GM21717 (cell line): ENCODE measurements at regions not wholly inside any gene's neighbourhood (a gene's known extent, or its start where the extent isn't known, plus 50 kb on each side); places are given as distances from the start of the nearest gene placed in this dataset.
"Not testable (repeated sequence)": the region's sequence is repeated elsewhere in the genome, so short reads cannot be mapped to it uniquely, and the experiment has no call there.

Source experiments
- ATAC-seq: cut with Tn5 transposase; IDR thresholded peaks from one replicate; pipeline ENCODE4 v1.9.1; 2021; ENCODE audit warnings: mild to moderate bottlenecking, moderate library complexity; ENCODE audit not compliant: unreplicated experiment

DNA sequence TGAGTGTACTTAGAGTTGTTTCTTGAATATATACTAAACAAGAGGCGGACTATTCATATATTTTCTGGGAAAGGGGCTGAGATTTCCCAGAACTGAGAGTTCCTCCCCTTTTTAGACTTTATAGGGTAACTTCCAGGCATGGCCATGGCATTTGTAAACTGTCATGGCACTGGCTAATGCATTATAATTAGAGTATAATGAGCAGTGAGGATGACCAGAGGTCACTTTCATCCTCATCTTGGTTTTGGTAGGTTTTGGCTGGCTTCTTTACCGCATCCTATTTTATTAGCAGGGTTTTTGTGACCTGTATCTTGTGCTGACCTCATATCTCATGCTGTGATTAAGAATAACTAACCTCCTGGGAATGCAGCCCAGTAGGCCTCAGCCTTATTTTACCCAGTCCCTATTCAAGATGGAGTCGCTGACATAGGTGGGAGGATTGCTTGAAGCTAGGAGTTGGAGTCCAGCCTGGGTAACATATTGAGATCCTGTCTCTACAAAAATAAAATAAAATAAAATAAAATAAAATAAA, 91.4 kb downstream of the MOBP start:
- ATAC-seq: no peak

DNA sequence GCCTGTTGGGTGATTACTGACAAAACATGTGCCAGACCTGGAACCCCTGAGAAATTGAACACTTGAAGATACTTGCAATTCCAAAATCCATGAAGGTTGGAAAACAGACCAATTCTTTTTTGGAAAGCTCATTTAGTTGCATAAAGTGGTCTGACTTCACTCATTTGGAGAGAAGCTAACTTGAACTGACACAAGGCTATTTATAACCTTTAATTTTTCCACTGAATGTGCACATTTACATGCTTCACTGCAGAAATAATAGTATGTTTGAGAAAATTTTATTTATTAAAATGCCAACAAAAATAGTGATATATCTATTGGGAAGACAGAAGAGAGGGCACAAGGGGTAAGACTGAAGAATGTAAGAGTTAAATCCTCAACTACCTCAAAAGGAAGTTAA, 92.1 kb downstream of the MOBP start:
- no peak for ATAC-seq

DNA sequence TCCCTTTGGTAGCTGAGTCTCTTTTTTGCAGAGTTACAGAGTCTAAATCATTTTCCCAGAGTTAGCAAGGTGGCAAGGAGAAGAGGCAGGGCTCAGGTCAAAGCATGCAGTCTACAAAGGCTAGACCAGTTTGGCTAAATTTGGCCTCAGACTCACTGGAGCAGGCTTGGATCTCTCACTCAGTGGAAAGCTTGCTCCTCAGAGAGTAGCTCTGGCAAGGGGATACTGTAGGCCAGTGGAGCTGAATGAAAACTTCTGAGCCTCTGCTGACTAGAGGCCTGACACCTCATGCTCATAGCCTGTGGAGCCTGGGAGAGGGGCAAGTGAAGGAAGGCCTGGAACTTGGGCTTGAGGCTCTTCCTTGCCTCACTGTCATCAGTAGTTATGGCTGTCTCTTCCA, 101.0 kb downstream of the MOBP start:
- no peak for ATAC-seq

DNA sequence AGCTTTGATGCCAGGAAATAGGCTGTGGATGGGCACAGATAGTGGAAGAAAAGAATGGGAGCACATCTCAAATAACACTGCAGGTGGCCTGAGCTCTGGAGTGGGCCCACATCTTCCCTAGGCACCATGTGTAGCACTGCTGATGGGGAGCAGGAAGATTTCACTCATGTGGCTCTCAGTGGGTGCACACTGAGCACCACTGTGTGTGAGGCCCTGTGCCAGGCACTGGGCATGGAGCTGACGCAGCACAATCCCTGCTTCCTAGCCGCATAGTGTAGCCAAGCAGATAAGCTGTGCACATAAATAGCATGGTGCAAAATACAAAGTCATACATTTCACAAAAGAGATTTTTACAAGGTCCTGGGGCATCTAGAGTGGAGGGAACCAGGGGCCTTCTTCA, 101.6 kb downstream of the MOBP start:
- ATAC-seq: no peak

DNA sequence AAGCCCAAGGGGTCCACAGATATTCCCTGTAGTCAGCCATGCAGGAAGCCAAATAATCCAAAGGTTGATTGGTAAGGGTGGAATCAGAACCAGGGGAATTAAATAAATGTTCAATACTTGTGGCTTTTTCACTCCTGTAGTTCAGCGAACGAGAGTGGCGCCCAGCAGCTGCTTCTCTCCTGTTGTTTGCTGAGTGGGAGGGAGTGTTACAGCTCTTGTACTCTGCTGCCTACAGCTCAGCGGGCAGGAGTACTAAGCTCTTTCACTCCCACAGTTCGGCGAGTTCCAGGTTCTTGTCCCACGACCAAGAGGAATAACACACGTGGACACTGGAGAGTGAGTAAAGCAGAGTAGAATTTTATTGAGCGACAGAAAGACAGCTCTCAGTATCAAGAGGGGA, 105.9 kb downstream of the MOBP start:
- no peak for ATAC-seq

DNA sequence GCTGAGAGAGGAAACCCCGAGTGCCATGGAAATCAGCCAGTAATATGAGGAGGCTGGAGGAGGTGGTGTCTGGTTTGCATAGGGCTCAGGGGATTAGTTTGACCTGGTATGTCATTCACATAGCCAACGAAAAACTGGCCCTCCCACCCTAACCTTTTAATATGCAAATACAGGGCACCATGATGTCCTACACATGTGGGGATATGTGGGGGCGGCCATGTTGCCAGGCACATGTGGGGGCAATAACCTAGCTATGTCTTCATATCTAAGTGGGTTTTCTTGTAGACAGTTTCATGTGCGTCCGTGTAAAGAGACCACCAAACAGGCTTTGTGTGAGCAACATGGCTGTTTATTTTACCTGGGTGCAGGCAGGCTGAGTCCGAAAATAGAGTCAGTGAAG, 110.1 kb downstream of the MOBP start:
- ATAC-seq: no peak

DNA sequence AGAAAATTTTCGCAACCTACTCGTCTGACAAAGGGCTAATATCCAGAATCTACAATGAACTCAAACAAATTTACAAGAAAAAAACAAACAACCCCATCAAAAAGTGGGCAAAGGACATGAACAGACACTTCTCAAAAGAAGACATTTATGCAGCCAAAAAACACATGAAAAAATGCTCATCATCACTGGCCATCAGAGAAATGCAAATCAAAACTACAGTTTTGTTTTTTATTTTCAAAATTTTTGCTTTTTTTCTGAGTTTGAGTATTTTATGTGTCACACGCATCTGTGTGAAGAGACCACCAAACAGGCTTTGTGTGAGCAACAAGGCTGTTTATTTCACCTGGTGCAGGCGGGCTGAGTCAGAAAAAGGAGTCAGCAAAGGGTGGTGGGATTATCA, 118.7 kb downstream of the MOBP start:
- not testable (repeated sequence) for ATAC-seq

DNA sequence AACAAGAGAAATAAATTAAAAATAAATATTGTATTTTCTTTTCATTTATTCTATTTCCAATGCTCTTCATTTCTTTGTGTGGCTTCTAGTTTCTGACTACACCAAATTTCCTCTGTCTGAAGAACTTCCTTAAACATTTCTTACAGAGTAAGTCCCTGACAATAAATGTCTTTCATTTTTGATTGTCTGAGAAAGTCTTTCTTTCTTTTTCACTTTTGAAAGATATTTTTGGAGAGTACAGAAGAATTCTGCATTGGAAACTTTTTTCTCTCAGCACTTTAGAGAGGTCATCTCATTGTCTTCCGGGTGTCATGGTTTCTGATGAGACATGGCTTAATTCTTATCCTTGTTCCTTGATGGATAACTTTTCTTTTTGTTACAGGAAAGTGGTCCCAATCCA, 119.6 kb downstream of the MOBP start:
- ATAC-seq: no peak

DNA sequence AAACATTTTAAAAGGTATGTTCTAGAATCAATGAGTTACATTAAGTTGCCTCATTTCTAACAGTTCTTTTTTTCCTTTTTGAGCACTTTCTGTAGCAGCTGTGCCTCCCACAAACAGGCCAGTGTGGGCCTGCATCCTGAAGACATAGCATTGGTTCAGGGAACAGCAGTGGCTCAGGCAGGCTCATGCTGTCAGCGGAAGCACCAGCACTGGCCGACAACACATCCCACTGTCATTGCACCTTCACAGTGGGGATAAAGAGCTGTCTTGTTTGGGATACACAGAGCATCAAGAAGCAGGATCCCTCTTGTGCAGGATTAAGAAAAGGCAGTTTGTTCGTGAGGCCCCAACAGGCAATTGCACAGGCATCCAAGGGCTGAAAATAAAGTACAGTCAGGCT, 123.3 kb downstream of the MOBP start:
- ATAC-seq: no peak

DNA sequence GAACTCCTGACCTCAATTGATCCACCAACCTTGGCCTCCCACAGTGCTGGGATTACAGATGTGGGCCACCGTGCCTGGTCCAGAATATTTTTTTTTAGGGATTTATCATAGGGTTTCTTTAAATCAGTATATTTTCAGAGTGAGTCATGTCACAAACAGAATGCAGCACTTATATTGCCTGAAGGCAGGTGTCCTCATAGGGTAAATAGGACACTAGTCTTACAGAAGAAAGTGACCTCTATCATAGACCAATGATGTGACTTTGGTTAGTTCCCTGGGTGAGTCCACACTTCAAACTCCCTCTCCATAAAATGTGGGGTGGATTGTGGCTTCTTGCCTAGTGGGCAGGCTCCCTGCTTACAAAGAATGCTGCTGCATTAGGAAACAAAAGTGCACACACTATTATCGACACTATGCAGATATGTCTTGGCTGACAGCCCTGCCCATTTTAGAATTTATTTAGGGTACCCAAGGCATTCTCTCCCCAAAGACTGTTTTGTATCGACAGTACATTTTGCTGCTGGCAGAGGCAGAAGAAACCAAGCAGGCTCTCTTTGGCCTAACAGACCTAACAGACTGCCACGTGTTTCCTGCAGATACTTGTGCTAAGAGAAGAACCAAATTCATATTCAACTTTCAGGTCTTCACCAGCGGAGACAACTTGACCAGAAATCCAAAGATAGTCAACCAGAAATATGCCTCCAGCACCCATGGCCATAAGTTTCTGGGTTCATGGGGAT, 125.0 kb downstream of the MOBP start:
- ATAC-seq: no peak

DNA sequence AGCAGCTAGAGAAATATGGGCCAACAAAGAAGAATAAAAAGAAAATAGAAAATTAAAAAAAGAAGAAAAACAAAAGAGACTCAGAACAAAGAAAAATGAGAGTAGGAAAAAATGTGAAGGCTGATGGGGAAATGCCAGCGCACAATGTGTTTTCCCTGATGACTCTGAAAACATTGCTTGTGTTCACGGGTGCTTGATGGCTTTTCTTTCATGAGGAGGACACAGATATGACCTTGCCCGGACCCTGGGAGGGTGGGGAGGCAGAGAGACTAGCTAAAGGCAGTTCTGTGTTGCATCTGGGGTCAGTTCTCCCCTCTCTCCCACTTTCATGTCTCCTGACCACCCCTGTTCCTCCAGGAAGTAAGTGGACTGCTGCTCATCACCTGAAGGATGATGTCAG, 125.9 kb downstream of the MOBP start:
- no peak for ATAC-seq

DNA sequence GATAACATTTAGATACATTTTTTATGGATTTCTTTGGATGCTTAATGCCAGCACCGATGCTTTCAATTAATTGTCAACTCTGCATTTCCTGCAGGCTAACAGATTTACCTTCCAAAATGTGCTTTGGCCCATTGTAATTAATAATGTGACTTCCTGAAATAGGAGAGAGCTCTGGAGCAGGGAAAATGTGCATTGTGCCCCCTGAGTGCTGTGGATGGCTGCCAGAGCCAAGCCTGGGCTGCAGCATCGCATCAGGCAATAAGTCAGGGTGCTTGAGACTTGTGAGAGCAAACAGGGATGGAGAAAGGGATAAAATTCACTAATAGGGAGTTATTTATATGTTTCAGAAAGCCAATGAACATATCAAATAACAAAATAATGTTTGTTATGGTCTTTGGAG, 133.8 kb downstream of the MOBP start:
- no peak for ATAC-seq

DNA sequence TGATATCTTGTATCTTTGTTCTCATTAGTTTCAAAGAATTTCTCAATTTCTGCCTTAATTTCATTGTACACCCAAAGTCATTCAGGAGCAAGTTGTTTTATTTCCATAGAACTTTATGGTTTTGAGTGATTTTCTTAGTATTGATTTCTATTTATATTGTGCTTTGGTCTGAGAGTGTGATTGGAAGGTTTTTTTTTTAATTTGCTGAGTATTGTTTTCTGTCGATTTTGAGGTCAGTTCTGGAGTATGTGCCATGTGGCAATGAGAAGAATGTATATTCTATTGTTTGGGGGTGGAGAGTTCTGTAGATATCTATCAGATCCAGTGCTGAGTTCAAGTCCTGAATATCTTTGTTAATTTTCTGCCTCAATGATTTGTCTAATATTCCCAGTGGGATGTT, 138.4 kb downstream of the MOBP start:
- ATAC-seq: no peak

DNA sequence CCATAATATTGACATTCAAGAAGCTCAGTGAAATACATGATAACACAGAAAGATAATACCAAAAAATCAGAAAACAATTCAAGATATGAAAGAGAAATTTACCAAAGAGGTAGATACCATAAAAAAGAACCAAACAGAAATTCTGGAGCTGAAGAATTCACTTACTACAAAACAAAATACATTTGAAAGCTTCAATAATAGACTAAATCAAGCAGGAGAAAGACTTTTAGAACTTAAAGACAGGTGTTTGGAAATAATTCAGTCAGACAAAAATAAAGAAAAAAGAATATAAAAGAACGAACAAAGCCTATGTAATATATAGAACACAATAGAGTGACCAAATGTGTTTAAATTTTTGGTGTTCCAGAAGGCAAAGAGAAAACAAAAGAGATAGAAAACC, 158.7 kb downstream of the MOBP start:
- no peak for ATAC-seq

DNA sequence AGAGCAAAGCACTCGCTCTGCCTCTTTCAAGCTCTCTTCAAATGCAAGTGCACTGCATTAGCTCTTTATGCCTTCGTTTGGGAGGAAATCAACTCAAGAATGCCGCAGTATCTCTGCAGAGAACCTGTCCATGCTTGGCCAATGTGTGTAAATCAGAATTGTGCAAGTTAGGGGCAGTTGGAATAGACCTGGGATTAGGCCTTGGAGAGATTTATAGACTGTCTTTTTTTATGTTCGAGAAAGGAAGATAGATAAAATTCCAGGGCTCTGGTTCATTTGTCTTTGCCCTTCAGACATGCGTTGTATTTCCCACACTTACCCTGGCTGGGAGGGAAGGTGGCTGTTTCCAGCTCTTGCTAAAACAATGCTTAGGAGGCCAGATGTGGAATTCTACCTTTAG, 163.7 kb downstream of the MOBP start:
- ATAC-seq: no peak

DNA sequence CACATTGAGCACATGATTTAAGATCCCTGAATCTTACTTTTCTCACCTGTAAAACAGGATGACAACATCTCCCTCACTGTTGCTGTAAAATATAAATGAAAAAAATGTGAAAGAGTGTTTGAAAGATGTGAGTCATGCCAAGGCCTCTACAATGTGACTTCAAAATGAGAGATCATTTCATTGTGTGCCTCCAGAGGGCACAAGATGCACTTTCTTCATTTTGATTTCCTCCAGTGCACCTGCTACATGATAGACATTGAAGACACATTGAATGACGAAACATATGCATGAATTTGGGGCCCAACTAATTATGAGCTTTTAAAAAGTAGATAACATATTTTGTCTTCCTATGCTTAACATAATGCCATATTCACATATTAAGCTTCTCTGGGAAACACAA, 170.3 kb downstream of the MOBP start:
- no peak for ATAC-seq

DNA sequence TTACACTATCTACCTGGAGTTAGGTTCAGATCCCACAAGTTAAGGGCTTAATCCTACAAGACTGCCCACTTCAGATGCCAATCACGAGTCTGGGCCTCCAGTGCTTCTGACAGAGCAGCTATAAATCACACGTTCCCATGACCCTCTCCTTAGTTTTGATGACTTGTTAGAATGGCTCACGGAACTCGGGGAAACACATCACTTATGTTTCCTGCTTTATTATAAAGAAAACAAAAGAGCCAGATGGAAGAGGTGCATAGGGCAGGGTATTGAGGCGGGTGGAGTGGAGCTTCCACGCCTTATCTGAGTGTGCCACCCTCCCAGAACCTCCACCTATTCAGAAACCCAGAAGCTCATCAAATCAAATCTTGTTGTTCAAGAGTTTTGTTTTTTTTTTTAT, 170.8 kb downstream of the MOBP start:
- no peak for ATAC-seq

DNA sequence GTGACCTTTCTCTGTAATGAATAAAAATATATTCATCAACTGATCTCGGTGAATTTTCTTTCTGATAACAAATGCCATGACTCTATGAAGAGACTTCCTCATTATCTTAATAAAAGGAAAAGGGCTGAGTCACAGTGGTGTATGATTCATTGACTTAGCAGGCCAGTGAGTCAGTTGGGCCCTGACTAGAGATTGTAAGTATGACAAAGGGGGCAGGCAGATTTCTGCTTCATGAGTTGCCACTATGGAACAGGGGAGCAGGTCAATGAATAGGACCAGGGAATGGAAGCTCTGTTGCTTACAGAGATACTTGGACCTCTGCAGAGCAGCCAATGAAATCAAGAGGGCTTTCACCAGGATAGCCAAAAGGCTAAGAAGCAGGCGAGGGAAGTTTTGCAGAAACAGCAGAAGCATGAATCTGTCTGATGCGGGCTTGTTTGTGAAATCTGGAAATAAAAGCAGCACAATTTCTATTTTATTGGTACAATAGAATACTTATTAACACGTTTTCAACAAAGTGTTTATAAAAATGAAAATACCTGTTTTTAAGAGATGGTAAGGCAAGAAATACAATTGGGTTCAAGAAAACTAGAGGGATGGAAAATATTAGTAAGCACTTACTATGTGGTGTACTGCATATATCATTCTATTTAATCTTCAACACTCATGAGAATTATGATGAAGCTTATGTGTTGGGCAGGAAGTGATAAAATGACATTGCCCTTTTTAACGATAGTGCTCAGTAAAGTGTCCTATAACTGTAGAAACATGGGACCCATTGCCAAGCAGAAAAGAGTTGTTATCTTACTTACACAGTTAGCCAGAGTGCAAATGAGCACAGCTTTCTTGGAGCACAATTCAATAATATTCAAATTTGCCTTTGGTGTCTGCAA, 169.8 kb upstream of the MYRIP start:
- ATAC-seq: no peak

DNA sequence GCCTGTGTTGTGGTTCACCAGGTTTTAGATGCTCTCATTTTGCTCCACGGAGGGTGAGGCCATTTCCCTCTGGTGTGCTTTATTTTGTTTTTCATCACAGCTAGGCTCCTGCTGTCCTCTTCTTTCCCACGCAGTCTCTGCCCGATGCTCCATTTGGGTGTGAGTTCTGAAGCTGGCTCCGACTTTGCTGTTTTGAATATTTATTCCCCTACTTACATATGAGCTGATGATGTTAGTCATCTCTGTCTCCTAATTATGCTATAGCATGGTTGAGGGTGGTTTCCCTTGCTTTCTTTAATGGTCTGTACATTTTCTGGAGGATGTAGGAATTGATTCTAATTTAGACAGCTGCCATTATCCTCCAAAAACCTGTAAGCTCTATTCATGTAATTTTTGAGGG, 168.1 kb upstream of the MYRIP start:
- ATAC-seq: no peak

DNA sequence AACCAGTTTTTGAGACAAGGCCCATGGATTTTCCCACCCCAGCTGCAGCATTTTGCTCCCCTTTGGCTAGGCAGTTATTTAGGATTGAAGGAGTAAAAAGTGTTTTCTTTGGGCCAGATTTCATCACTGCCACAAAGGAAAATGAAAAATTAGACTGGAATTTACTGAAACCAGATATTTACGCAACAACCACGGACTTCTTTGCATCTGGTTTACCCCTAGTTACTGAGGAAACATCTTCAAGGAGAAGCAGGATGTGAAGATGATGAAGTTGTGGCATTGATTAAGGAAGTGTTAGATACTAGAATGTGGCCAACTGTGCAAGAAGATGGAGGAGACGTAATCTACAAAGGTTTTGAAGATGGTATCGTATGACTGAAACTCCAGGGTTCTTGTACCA, 165.2 kb upstream of the MYRIP start:
- ATAC-seq: no peak

DNA sequence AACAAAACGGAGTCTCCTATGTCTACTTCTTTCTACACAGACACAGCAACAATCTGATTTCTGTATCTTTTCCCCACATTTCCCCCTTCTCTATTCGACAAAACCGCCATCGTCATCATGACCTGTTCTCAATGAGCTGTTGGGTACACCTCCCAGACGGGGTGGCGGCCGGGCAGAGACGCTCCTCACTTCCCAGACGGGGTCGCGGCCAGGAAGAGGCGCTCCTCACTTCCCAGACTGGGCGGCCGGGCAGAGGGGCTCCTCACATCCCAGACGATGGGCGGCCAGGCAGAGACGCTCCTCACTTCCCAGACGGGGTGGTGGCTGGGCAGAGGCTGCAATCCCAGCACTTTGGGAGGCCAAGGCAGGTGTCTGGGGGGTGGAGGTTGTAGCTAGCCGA, 158.2 kb upstream of the MYRIP start:
- not testable (repeated sequence) for ATAC-seq
